Astrocyte (in vitro differentiated cells and primary cell): ENCODE measurements at regions not wholly inside any gene's neighbourhood (a gene's known extent, or its start where the extent isn't known, plus 50 kb on each side); places are given as distances from the start of the nearest gene placed in this dataset.
"Not testable (repeated sequence)": the region's sequence is repeated elsewhere in the genome, so short reads cannot be mapped to it uniquely, and the experiment has no call there.

Experiments
- DNase-seq: peaks from one replicate; pipeline ENCODE4 v3.0.0-alpha.2; 2010; ENCODE audit warnings: low read depth
- FAIRE-seq: peaks from 2 replicates; lab custom pipeline; 2011; peaks lifted over from hg19 to GRCh38; lab: Jason Lieb, UNC
- H2AFZ ChIP-seq: 2 replicates; pipeline ENCODE4 v1.6.0; 2012; ENCODE audit warnings: low read depth, low read length, inconsistent platforms
- H3K27ac ChIP-seq: 2 replicates; pipeline ENCODE4 v1.5.1; 2011; ENCODE audit warnings: low read depth, low read length, inconsistent platforms
- H3K27me3 ChIP-seq: 2 replicates; pipeline ENCODE4 v1.6.0; 2011; ENCODE audit warnings: low read length, inconsistent platforms; ENCODE audit not compliant: insufficient read depth
- H3K36me3 ChIP-seq: 2 replicates; pipeline ENCODE4 v1.5.1; 2011; ENCODE audit warnings: low read length, inconsistent platforms; ENCODE audit not compliant: insufficient read depth
- H3K4me1 ChIP-seq: 2 replicates; pipeline ENCODE4 v1.5.1; 2011; ENCODE audit warnings: low read length, inconsistent platforms; ENCODE audit not compliant: insufficient read depth
- H3K4me2 ChIP-seq: 2 replicates; pipeline ENCODE4 v1.6.0; 2012; ENCODE audit warnings: low read length, inconsistent platforms
- H3K4me3 ChIP-seq: 2 replicates; pipeline ENCODE4 v1.5.1; 2011; ENCODE audit warnings: low read depth, mild to moderate bottlenecking, low read length, inconsistent platforms; ENCODE audit not compliant: insufficient read depth
- H3K79me2 ChIP-seq: 2 replicates; pipeline ENCODE4 v1.6.0; 2012; ENCODE audit warnings: mild to moderate bottlenecking, low read length, inconsistent platforms; ENCODE audit not compliant: insufficient read depth
- H3K9ac ChIP-seq: 2 replicates; pipeline ENCODE4 v1.6.0; 2012; ENCODE audit warnings: mild to moderate bottlenecking, low read length, inconsistent platforms
- H3K9me3 ChIP-seq: 2 replicates; pipeline ENCODE4 v1.5.1; 2012; ENCODE audit warnings: low read depth, mild to moderate bottlenecking, low read length, inconsistent platforms; ENCODE audit not compliant: insufficient read depth
- H4K20me1 ChIP-seq: 2 replicates; pipeline ENCODE4 v1.6.0; 2012; ENCODE audit warnings: low read length, inconsistent platforms; ENCODE audit not compliant: insufficient read depth
- H3K27ac Mint-ChIP-seq: one replicate; pipeline ENCODE4 v1.8.0; 2021; ENCODE audit warnings: mild to moderate bottlenecking, mixed read lengths; ENCODE audit not compliant: unreplicated experiment
- H3K27me3 Mint-ChIP-seq: one replicate; pipeline ENCODE4 v1.8.0; 2021; ENCODE audit warnings: low read depth, mixed read lengths; ENCODE audit not compliant: unreplicated experiment
- H3K36me3 Mint-ChIP-seq: one replicate; pipeline ENCODE4 v1.8.0; 2021; ENCODE audit warnings: low read depth, mixed read lengths; ENCODE audit not compliant: unreplicated experiment
- H3K4me1 Mint-ChIP-seq: one replicate; pipeline ENCODE4 v1.8.0; 2021; ENCODE audit warnings: low read depth, mixed read lengths; ENCODE audit not compliant: unreplicated experiment
- H3K4me3 Mint-ChIP-seq: one replicate; pipeline ENCODE4 v1.8.0; 2021; ENCODE audit warnings: mild to moderate bottlenecking, moderate library complexity, mixed read lengths; ENCODE audit not compliant: unreplicated experiment
- H3K9me3 Mint-ChIP-seq: one replicate; pipeline ENCODE4 v1.8.0; 2021; ENCODE audit warnings: mild to moderate bottlenecking, mixed read lengths; ENCODE audit not compliant: unreplicated experiment

- not testable (repeated sequence) for H3K4me3 Mint-ChIP-seq, H2AFZ ChIP-seq, DNase-seq, H3K27me3 ChIP-seq, H3K4me2 ChIP-seq, H3K9me3 ChIP-seq, H3K9ac ChIP-seq, H4K20me1 ChIP-seq, H3K4me1 ChIP-seq, H3K27ac Mint-ChIP-seq, H3K36me3 ChIP-seq, H3K4me1 Mint-ChIP-seq, FAIRE-seq, H3K27ac ChIP-seq, H3K9me3 Mint-ChIP-seq, H3K36me3 Mint-ChIP-seq, H3K79me2 ChIP-seq, H3K4me3 ChIP-seq
- H3K27me3 Mint-ChIP-seq = peaks cover 22% of the 10 kb centered on the region
Measured at GRCh38 chr1:121048769-121049443, 135.2 kb downstream of the FAM72B start.

- peaks cover 22% of the 10 kb centered on the region for H3K27me3 Mint-ChIP-seq
Measured at GRCh38 chr1:121050097-121050496, 134.0 kb downstream of the FAM72B start.

GRCh38 chr1:121051161-121051790, 132.9 kb downstream of the FAM72B start:
- not testable (repeated sequence) for H3K4me1 ChIP-seq, H3K27ac ChIP-seq, H3K79me2 ChIP-seq, H3K36me3 Mint-ChIP-seq, H3K27ac Mint-ChIP-seq, H3K4me2 ChIP-seq, H3K27me3 ChIP-seq, H4K20me1 ChIP-seq, H3K4me3 ChIP-seq, H3K4me1 Mint-ChIP-seq, DNase-seq, H3K9me3 ChIP-seq, H3K9me3 Mint-ChIP-seq, H3K36me3 ChIP-seq, FAIRE-seq, H2AFZ ChIP-seq, H3K9ac ChIP-seq
- H3K4me3 Mint-ChIP-seq = peak overlapping the region; percentile 62
- H3K27me3 Mint-ChIP-seq = peaks cover 22% of the 10 kb centered on the region

More at GRCh38 chr1:121050097-121050496, 134.0 kb downstream of the FAM72B start:
- H3K27ac Mint-ChIP-seq, H3K9me3 Mint-ChIP-seq, H3K36me3 Mint-ChIP-seq, H3K4me1 Mint-ChIP-seq, H3K27ac ChIP-seq, H3K27me3 ChIP-seq, H3K9me3 ChIP-seq, H3K4me3 ChIP-seq, H3K79me2 ChIP-seq, H3K4me3 Mint-ChIP-seq, FAIRE-seq, H3K9ac ChIP-seq, H3K4me1 ChIP-seq, DNase-seq, H2AFZ ChIP-seq, H3K36me3 ChIP-seq, H3K4me2 ChIP-seq, H4K20me1 ChIP-seq: not testable (repeated sequence)

DNA sequence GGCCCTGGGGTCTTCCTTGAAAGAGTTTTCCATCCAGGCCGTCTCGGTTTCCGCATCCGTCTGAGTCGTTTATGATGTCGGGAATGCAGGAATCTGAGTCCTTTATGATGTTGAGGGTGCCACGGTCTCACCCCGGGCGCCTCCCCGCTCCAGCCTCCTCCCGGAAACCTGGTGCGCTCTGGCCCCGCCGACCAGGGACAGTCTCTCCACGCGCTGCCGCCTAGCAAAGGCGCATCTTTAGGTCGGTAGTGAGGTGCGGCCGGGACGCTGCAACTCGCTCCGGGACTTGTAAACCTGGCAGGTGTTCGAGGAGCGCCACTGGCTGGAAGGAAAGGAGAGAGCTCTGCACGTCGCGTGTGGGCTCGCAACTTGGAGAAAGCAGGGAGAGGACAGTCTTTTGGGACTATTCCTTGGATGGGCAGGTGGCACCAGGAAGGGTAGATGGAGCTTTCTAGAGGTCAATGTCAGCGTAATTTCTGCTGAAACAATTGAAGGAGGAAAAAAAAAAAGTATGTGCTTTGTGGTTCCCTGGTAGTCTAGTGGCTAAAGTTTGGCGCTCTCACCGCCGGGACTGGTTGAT, 132.0 kb downstream of the FAM72B start:
- not testable (repeated sequence) for H3K27ac ChIP-seq, H3K4me2 ChIP-seq, H3K36me3 ChIP-seq, H3K9me3 ChIP-seq, H4K20me1 ChIP-seq, H3K4me1 Mint-ChIP-seq, H3K4me1 ChIP-seq, H3K4me3 ChIP-seq, H2AFZ ChIP-seq, H3K79me2 ChIP-seq, FAIRE-seq, H3K27me3 ChIP-seq, H3K9ac ChIP-seq, H3K36me3 Mint-ChIP-seq, H3K9me3 Mint-ChIP-seq, H3K27ac Mint-ChIP-seq, H3K4me3 Mint-ChIP-seq, DNase-seq
- peaks cover 22% of the 10 kb centered on the region for H3K27me3 Mint-ChIP-seq

DNA sequence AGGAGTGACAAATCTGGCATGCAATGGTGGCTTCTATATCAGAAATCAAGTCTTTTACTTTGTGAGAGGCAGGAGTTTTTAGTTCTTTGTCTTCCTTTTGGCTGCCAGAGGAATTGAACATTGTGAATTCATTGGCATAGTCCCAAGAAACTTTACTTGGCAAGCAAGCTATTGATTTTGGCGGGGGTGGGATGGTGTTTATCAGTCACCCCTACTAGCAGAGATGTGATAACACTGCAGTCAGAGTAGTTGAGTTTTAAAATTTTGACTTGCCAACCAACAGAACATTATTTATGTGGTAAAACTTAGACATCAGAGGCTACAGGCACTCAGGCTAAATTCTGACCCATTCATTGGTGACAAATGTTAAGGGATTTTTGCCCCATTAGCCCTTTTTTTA, 129.2 kb downstream of the FAM72B start:
- not testable (repeated sequence) for H3K4me2 ChIP-seq, H3K27ac ChIP-seq, H3K36me3 Mint-ChIP-seq, H3K9me3 ChIP-seq, H3K9me3 Mint-ChIP-seq, H4K20me1 ChIP-seq, H3K4me3 ChIP-seq, H3K4me1 ChIP-seq, H3K4me3 Mint-ChIP-seq, H3K79me2 ChIP-seq, H3K27ac Mint-ChIP-seq, H3K4me1 Mint-ChIP-seq, H3K9ac ChIP-seq, H3K36me3 ChIP-seq, DNase-seq, FAIRE-seq, H2AFZ ChIP-seq, H3K27me3 ChIP-seq
- H3K27me3 Mint-ChIP-seq = peaks cover 17% of the 10 kb centered on the region

- not testable (repeated sequence) for H3K79me2 ChIP-seq, H3K4me3 ChIP-seq, FAIRE-seq, H3K9ac ChIP-seq, H4K20me1 ChIP-seq, H3K27ac ChIP-seq, H3K4me2 ChIP-seq, H3K4me1 Mint-ChIP-seq, H3K27me3 ChIP-seq, H3K36me3 Mint-ChIP-seq, H3K4me1 ChIP-seq, DNase-seq, H3K27me3 Mint-ChIP-seq, H3K27ac Mint-ChIP-seq, H3K36me3 ChIP-seq, H3K9me3 Mint-ChIP-seq, H2AFZ ChIP-seq, H3K4me3 Mint-ChIP-seq, H3K9me3 ChIP-seq
Measured at GRCh38 chr1:121066925-121067324, 117.2 kb downstream of the FAM72B start.
